ENCODE measurements at regions not wholly inside any gene's neighbourhood (a gene's known extent, or its start where the extent isn't known, plus 50 kb on each side); places are given as distances from the start of the nearest gene placed in this dataset.

- TF ChIP-seq ZFX (IDR thresholded peaks at IDR 0.05; ENCODE audit: borderline replicate concordance), result no peak
- no peak for TF ChIP-seq CTCF (IDR thresholded peaks at IDR 0.05)
- H3K27ac ChIP-seq, result no peak overlapping the region
Measured at GRCh38 chr6:81084776-81085430, 667.6 kb downstream of the TENT5A start.

GRCh38 chr6:81075974-81076373 lies 676.5 kb downstream of the TENT5A start:
- H3K27ac ChIP-seq, result no peak overlapping the region
- TF ChIP-seq ZFX (IDR thresholded peaks at IDR 0.05; ENCODE audit: borderline replicate concordance) (no peak), CTCF (IDR thresholded peaks at IDR 0.05) (peak; percentile 78)

GRCh38 chr6:81073318-81073717 lies 679.2 kb downstream of the TENT5A start:
- H3K27ac ChIP-seq, result no peak overlapping the region
- TF ChIP-seq ZFX (IDR thresholded peaks at IDR 0.05; ENCODE audit: borderline replicate concordance) (no peak), CTCF (IDR thresholded peaks at IDR 0.05) (no peak)

GRCh38 chr6:81071121-81071520 lies 681.4 kb downstream of the TENT5A start:
- TF ChIP-seq ZFX (IDR thresholded peaks at IDR 0.05; ENCODE audit: borderline replicate concordance) (no peak), CTCF (IDR thresholded peaks at IDR 0.05) (no peak)
- H3K27ac ChIP-seq, result no peak overlapping the region

GRCh38 chr6:81067057-81067456 lies 685.4 kb downstream of the TENT5A start:
- no peak overlapping the region for H3K27ac ChIP-seq
- TF ChIP-seq ZFX (IDR thresholded peaks at IDR 0.05; ENCODE audit: borderline replicate concordance) (no peak), CTCF (IDR thresholded peaks at IDR 0.05) (no peak)

GRCh38 chr6:81063891-81064290 lies 688.6 kb downstream of the TENT5A start:
- TF ChIP-seq CTCF (IDR thresholded peaks at IDR 0.05) (no peak), ZFX (IDR thresholded peaks at IDR 0.05; ENCODE audit: borderline replicate concordance) (no peak)
- no peak overlapping the region for H3K27ac ChIP-seq

GRCh38 chr6:81054036-81054435 lies 698.4 kb downstream of the TENT5A start:
- TF ChIP-seq CTCF (IDR thresholded peaks at IDR 0.05) (no peak), ZFX (IDR thresholded peaks at IDR 0.05; ENCODE audit: borderline replicate concordance) (no peak)

More at GRCh38 chr6:81054036-81054435, 698.4 kb downstream of the TENT5A start:
- H3K27ac ChIP-seq, result no peak overlapping the region

Data from 22Rv1 (cell line).